Cardiac muscle cell (in vitro differentiated cells and primary cell): ENCODE measurements at regions not wholly inside any gene's neighbourhood (a gene's known extent, or its start where the extent isn't known, plus 50 kb on each side); places are given as distances from the start of the nearest gene placed in this dataset.

Experiments used
- DNase-seq, 2 donors: peaks; one replicate each; pipeline versions ENCODE4 v3.0.0 to v3.0.0-alpha.2; 2010 to 2017; ENCODE audit warnings: low read depth in 1 of 2, low spot score in 1 of 2
- H3K27ac ChIP-seq: fragments of 200-600 bp; sonication (generic); 2 replicates; pipeline ENCODE4 v1.5.1; 2016
- H3K27me3 ChIP-seq: fragments of 200-600 bp; sonication (generic); 2 replicates; pipeline ENCODE4 v1.6.0; 2016; ENCODE audit warnings: control low read depth
- H3K36me3 ChIP-seq: fragments of 200-600 bp; sonication (generic); 2 replicates; pipeline ENCODE4 v1.5.1; 2016; ENCODE audit warnings: control low read depth
- H3K4me1 ChIP-seq: fragments of 200-600 bp; sonication (generic); 2 replicates; pipeline ENCODE4 v1.8.1; 2017; ENCODE audit warnings: low read depth, mild to moderate bottlenecking, mixed run types
- H3K4me3 ChIP-seq: fragments of 200-600 bp; sonication (generic); 2 replicates; pipeline ENCODE4 v1.5.1; 2016; ENCODE audit warnings: mild to moderate bottlenecking
- H3K9me3 ChIP-seq: fragments of 200-600 bp; sonication (generic); 2 replicates; pipeline ENCODE4 v1.5.1; 2017; ENCODE audit warnings: low read depth, mild to moderate bottlenecking, control low read depth
- TF ChIP-seq, protein P1 (sequence below): IDR thresholded peaks from 2 replicates; pipeline ENCODE4 v1.5.1; 2012; ENCODE audit warnings: low read depth, mild to moderate bottlenecking, low read length

DNA sequence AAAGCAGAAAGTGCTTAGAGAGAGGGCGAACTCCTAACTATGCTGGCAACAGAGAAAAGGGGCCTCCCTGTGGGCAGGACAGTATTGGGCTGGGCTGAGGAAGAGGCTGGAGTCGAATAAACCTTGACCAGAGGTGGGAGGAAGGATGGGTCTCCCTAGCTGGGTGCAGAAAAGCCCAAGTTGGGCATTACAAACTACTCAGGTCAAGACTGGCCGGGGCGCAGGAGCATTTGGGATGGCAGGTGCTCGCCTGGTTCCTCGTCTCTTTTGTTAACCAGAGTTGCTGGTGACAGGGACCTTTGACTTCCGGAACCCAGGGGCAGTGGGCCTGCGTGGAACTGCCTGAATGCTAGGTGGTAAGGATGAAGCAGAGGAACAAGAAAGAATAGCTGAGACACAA, 80.3 kb upstream of the SHISAL1 start:
- no peaks in the 10 kb centered on the region for H3K9me3 ChIP-seq
- no peaks in the 10 kb centered on the region for H3K27me3 ChIP-seq
- no peak overlapping the region for H3K27ac ChIP-seq
- no peak for DNase-seq
- H3K4me3 ChIP-seq = no peak overlapping the region
- TF ChIP-seq, protein P1, sequence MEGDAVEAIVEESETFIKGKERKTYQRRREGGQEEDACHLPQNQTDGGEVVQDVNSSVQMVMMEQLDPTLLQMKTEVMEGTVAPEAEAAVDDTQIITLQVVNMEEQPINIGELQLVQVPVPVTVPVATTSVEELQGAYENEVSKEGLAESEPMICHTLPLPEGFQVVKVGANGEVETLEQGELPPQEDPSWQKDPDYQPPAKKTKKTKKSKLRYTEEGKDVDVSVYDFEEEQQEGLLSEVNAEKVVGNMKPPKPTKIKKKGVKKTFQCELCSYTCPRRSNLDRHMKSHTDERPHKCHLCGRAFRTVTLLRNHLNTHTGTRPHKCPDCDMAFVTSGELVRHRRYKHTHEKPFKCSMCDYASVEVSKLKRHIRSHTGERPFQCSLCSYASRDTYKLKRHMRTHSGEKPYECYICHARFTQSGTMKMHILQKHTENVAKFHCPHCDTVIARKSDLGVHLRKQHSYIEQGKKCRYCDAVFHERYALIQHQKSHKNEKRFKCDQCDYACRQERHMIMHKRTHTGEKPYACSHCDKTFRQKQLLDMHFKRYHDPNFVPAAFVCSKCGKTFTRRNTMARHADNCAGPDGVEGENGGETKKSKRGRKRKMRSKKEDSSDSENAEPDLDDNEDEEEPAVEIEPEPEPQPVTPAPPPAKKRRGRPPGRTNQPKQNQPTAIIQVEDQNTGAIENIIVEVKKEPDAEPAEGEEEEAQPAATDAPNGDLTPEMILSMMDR = no peak
- H3K36me3 ChIP-seq = no peaks in the 10 kb centered on the region
- no peaks in the 10 kb centered on the region for H3K4me1 ChIP-seq

DNA sequence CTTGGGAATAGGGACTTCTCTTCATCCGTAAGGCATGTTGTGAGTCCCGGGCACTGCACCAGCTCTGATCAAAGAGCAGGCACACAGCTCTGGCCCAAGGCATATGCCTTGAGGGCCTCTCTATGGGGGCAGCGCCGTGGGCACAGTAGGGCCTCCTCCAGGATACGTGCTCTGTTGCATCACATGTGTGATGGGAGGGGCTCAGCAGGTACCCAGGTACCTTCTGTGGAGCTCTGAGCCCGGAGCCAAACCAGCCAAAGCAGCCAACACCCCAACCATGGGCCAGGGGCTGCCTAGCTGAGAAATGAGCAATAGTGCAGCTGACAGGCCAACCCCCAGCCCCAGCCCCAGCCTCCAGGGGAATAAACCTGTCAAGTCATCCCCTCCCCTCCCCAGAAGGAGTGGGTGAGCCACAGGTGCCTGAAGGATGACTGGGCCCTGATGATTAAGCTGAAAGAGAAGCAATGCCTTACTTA, 79.7 kb upstream of the SHISAL1 start:
- H3K4me3 ChIP-seq = no peak overlapping the region
- DNase-seq = no peak
- no peaks in the 10 kb centered on the region for H3K9me3 ChIP-seq
- H3K36me3 ChIP-seq = no peaks in the 10 kb centered on the region
- H3K27me3 ChIP-seq = no peaks in the 10 kb centered on the region
- H3K4me1 ChIP-seq = no peaks in the 10 kb centered on the region
- TF ChIP-seq, protein P1 = no peak
- no peak overlapping the region for H3K27ac ChIP-seq

DNA sequence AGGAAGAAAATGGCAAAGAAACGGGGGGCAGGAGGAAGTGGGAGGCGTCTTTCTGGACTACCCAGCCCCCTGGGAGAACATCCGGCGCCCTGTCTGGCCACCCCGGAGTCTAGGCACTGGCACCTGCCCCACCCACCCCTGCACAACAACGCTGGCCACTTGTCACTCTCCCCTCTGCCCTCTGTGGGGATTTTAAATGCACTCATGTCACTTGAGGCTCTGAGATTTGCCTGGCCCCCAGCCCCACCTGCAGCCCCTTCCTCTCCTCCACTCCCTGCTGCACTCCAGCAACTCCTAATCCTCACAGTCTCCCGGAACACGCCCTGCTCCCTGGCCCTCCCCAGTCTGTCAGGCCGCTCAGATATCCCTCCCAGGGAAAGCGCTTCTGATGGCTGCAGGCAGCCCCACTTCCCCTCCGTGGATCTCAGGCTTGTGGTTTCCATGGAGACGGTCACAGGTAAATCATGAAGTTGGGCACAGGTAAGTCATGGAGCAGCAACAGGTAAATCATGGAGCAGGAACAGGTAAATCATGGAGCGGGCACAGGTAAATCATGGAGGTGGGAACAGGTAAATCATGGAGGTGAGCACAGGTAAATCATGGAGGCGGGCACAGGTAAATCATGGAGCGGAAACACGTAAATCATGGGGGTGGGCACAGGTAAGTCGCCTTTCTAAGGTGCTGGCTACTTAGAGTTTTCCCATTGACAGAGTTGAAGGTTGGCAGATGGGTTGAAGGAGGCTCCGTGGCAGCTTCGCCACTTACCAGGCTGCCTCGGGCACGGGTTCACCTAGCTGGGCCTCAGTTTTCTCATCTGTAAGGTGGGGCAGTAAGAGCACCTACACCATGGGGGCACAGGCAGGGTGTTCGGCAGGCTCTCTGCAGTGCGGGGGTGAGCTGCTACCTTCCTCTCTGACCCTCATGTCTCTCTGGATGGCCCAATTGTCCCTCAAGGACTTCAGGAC, 79.0 kb upstream of the SHISAL1 start:
- no peaks in the 10 kb centered on the region for H3K27me3 ChIP-seq
- H3K36me3 ChIP-seq = no peaks in the 10 kb centered on the region
- H3K4me1 ChIP-seq = no peaks in the 10 kb centered on the region
- H3K4me3 ChIP-seq = no peak overlapping the region
- no peak for DNase-seq
- TF ChIP-seq, protein P1 = no peak
- no peaks in the 10 kb centered on the region for H3K9me3 ChIP-seq
- H3K27ac ChIP-seq = no peak overlapping the region

DNA sequence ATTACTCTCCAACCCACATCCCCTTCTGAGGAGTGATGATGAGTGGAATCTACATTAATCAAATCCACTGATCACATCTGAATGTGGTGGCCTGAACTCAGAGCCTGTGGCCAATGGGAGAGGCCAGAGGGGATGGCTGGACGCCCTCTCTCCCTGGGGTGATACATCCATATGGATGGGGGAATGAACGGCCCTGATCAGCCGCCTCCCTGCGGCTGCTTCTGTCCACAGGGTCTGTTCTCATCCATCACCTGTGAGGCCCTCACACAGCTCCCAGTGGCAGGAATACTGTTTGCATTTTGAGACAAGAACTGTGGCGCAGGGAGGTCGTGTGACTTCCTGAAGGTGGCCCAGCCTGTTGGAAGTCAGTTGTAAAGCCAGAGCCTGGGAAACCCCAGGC, 78.3 kb upstream of the SHISAL1 start:
- DNase-seq = no peak
- no peak overlapping the region for H3K4me3 ChIP-seq
- H3K36me3 ChIP-seq = no peaks in the 10 kb centered on the region
- H3K27ac ChIP-seq = no peak overlapping the region
- H3K9me3 ChIP-seq = no peaks in the 10 kb centered on the region
- TF ChIP-seq, protein P1 = no peak
- no peaks in the 10 kb centered on the region for H3K4me1 ChIP-seq
- H3K27me3 ChIP-seq = no peaks in the 10 kb centered on the region

DNA sequence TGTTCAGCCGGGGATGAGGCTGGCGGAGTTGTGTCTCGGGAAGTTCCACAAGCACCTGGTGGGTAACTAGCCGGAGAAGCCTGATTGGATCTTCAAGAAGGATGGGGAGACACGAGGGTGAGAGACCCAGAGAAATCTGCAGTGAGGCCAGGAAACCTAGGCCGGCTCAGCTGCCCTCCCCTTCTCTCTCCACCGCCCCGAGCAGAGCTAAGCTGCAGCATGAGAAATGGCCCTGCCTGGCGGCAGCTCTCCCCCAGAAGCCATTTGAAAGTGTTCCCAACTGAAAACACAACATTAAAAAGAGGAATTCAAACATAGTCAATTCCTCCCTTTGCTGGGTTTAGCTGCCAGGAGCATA, 77.8 kb upstream of the SHISAL1 start:
- Histone ChIP-seq H3K27me3 (no peaks in the 10 kb centered on the region), H3K4me1 (no peaks in the 10 kb centered on the region), H3K9me3 (no peaks in the 10 kb centered on the region), H3K36me3 (no peaks in the 10 kb centered on the region), H3K27ac (no peak overlapping the region), H3K4me3 (no peak overlapping the region)
- no peak for DNase-seq
- TF ChIP-seq, protein P1 = no peak
